ENCODE measurements at regions not wholly inside any gene's neighbourhood (a gene's known extent, or its start where the extent isn't known, plus 50 kb on each side); places are given as distances from the start of the nearest gene placed in this dataset.

- DNase-seq (ENCODE audit: low read depth, low spot score) (no peak), ATAC-seq (no peak)
- no peak overlapping the region for H3K27ac ChIP-seq (ENCODE audit: control insufficient read depth, insufficient read depth)
These were observed 261.2 kb upstream of the NR5A2 start for GRCh38 chr1:199766218-199766792.

More at GRCh38 chr1:199766218-199766792, 261.2 kb upstream of the NR5A2 start:
- no peaks in the 10 kb centered on the region for H3K36me3 ChIP-seq (ENCODE audit: control insufficient read depth in 2 of 2, insufficient read depth in 2 of 2, low read length in 1 of 2)
- H3K79me2 ChIP-seq (ENCODE audit: control insufficient read depth, insufficient read depth, low read length), result no peaks in the 10 kb centered on the region
- ChIA-PET POLR2A (no interaction called here), SMC1A (ENCODE audit: uncharacterized antibody, unreplicated experiment) (no interaction called here), RAD21 (ENCODE audit: unreplicated experiment) (no interaction called here), CTCF (interaction anchor here (1.5 kb wide), 1 partner anchor 80 kb away, joined by 4 read pairs; no protein-coding TSS in a partner anchor)
- no peak overlapping the region for H3K4me3 ChIP-seq
- no peak overlapping the region for H2AFZ ChIP-seq (ENCODE audit: control insufficient read depth, low read depth, low read length)
- intact Hi-C loops (cut with micrococcal nuclease; ENCODE audit: unreplicated experiment), result no loop called here
- no TSS peak for BruUV-seq (replicated peaks)
- H3K9me3 ChIP-seq (replicated peaks; ENCODE audit: control insufficient read depth, insufficient read depth, low read length), result no peaks in the 10 kb centered on the region
- in situ Hi-C loops (cut with MboI), result no loop called here
- no peak for FAIRE-seq
- H4K20me1 ChIP-seq (ENCODE audit: control insufficient read depth, insufficient read depth), result no peaks in the 10 kb centered on the region
- TF ChIP-seq IRF3 (IDR thresholded peaks at IDR 0.05) (no peak), BCL3 (IDR thresholded peaks at IDR 0.05; ENCODE audit: borderline replicate concordance, insufficient read depth, low read depth, low read length, poor library complexity, severe bottlenecking) (no peak), FOXK2 (IDR thresholded peaks at IDR 0.05) (no peak), STAT1 (conservative IDR thresholded peaks at IDR 0.05) (no peak), JUND (IDR thresholded peaks at IDR 0.05; ENCODE audit: low read depth, low read length) (no peak), E4F1 (IDR thresholded peaks at IDR 0.05; ENCODE audit: borderline replicate concordance, partially characterized antibody) (no peak)
- no peaks in the 10 kb centered on the region for H3K27me3 ChIP-seq (replicated peaks in 1 of 2; ENCODE audit: control insufficient read depth in 2 of 2, insufficient read depth in 2 of 2, low read length in 1 of 2)
- no peaks in the 10 kb centered on the region for H3K4me1 ChIP-seq (ENCODE audit: control insufficient read depth, insufficient read depth, low read length)
- H3K4me2 ChIP-seq (ENCODE audit: control insufficient read depth, insufficient read depth), result no peak overlapping the region
- H3K9ac ChIP-seq (ENCODE audit: control insufficient read depth, insufficient read depth, low read length), result no peak overlapping the region
